ENCODE measurements at regions not wholly inside any gene's neighbourhood (a gene's known extent, or its start where the extent isn't known, plus 50 kb on each side); places are given as distances from the start of the nearest gene placed in this dataset.

DNA sequence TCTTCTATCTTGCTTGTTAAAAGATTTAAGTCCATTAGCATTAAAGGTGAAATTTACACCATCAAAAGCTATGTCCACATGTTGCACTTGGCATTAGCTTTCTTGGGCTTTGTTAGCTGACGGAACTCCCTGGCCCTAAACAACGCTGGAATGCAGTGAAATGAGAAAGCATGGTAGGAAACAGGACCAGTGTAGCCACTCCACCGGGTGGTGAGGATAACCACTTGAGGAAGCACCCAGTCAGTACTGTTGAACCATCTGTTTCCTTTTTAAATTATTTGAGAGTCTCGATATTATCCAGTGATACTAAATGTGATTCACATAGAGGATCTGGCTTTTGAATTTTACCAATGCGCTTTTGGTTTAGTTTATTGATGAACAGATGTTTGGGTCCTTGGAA is 374.9 kb upstream of the NOX3 start:
- Histone ChIP-seq H3K36me3 (no peaks in the 10 kb centered on the region), H3K27ac (no peak overlapping the region), H3K4me3 (no peak overlapping the region), H3K27me3 (no peaks in the 10 kb centered on the region), H3K4me1 (no peaks in the 10 kb centered on the region), H3K9me3 (no peaks in the 10 kb centered on the region)
- no peak for TF ChIP-seq POLR2AphosphoS5 (IDR thresholded peaks at IDR 0.05)
- TF ChIP-seq, protein P1, sequence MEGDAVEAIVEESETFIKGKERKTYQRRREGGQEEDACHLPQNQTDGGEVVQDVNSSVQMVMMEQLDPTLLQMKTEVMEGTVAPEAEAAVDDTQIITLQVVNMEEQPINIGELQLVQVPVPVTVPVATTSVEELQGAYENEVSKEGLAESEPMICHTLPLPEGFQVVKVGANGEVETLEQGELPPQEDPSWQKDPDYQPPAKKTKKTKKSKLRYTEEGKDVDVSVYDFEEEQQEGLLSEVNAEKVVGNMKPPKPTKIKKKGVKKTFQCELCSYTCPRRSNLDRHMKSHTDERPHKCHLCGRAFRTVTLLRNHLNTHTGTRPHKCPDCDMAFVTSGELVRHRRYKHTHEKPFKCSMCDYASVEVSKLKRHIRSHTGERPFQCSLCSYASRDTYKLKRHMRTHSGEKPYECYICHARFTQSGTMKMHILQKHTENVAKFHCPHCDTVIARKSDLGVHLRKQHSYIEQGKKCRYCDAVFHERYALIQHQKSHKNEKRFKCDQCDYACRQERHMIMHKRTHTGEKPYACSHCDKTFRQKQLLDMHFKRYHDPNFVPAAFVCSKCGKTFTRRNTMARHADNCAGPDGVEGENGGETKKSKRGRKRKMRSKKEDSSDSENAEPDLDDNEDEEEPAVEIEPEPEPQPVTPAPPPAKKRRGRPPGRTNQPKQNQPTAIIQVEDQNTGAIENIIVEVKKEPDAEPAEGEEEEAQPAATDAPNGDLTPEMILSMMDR (IDR thresholded peaks at IDR 0.05), result no peak
- no peak for TF ChIP-seq EP300 (IDR thresholded peaks at IDR 0.05)
- no peak for TF ChIP-seq POLR2A (IDR thresholded peaks at IDR 0.05)
- no peak for DNase-seq (ENCODE audit: low spot score in 2 of 2)
- 78% methylated on average over 5 of the region's 5 CpGs for WGBS

DNA sequence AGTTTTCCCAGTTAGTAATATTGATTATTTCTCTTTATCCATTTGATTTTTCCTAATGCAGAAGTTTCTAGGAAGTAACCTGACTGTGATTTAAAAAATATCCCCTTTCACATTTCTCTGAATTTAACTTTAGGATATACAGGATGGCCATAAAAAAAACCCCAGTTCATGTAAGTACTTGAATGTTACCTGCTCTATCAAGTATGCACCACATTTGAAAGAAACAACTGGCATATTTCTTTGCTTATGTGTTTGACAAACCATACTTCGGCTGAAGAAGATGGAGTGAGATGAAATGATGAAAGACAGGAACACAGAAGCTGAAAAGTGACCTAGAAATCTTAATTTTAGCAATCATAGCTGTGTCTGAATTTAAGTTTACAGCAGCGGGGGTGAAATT is 374.0 kb upstream of the NOX3 start:
- Histone ChIP-seq H3K9me3 (no peaks in the 10 kb centered on the region), H3K36me3 (no peaks in the 10 kb centered on the region), H3K4me3 (no peak overlapping the region), H3K4me1 (no peaks in the 10 kb centered on the region), H3K27me3 (no peaks in the 10 kb centered on the region), H3K27ac (no peak overlapping the region)
- DNase-seq (ENCODE audit: low spot score in 2 of 2), result no peak
- TF ChIP-seq POLR2AphosphoS5 (IDR thresholded peaks at IDR 0.05) (no peak), POLR2A (IDR thresholded peaks at IDR 0.05) (no peak), EP300 (IDR thresholded peaks at IDR 0.05) (no peak)
- TF ChIP-seq, protein P1 (IDR thresholded peaks at IDR 0.05), result no peak
- 68% methylated on average over 2 of the region's 2 CpGs for WGBS

DNA sequence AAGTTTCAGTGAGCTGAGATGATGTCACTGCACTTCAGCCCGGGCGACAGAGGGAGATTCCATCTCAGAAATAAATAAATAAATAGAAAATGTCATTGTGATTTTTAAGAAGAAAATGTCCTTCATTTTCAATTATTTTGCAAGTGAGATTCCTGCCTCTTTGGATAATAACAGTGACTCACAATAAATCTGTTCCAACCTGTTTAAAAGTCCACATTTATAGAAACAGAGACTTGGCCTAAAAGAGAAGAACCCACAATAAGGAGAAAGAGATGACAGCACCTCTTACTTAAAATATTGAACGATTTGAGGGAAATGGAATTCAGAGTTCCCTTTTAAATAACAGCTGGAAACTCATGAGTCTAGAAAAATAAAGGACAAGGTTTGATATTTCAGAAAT is 373.4 kb upstream of the NOX3 start:
- no peak for DNase-seq (ENCODE audit: low spot score in 2 of 2)
- no peaks in the 10 kb centered on the region for H3K27me3 ChIP-seq
- H3K9me3 ChIP-seq, result no peaks in the 10 kb centered on the region
- H3K4me1 ChIP-seq, result no peaks in the 10 kb centered on the region
- TF ChIP-seq POLR2AphosphoS5 (IDR thresholded peaks at IDR 0.05) (no peak), EP300 (IDR thresholded peaks at IDR 0.05) (no peak), POLR2A (IDR thresholded peaks at IDR 0.05) (no peak)
- TF ChIP-seq, protein P1 (IDR thresholded peaks at IDR 0.05), result no peak
- WGBS, result 55% methylated on average over 3 of the region's 3 CpGs
- no peaks in the 10 kb centered on the region for H3K36me3 ChIP-seq
- H3K27ac ChIP-seq, result no peak overlapping the region
- no peak overlapping the region for H3K4me3 ChIP-seq

DNA sequence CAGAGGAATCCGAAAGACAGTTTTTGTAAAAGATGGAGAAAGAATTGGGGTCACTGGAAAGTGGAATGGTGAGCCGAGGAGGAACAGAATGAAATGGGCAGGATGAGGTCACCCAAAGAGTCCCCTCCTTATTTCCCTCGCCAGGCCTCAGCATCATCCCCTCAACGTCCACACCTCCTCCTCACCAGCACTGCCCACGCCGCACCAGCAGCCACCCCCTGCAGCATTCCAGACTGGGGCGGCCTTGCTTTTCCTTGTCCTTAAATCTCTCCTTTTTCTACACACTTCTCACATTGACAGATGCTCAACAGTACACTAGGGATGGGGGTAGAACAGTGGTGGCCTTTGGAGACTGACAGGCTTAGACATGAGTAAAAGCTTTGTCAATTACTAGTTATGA is 363.1 kb upstream of the NOX3 start:
- Histone ChIP-seq H3K27me3 (no peaks in the 10 kb centered on the region), H3K4me3 (no peak overlapping the region), H3K27ac (no peak overlapping the region), H3K4me1 (no peaks in the 10 kb centered on the region), H3K9me3 (no peaks in the 10 kb centered on the region), H3K36me3 (no peaks in the 10 kb centered on the region)
- TF ChIP-seq POLR2AphosphoS5 (IDR thresholded peaks at IDR 0.05), result no peak
- no peak for TF ChIP-seq EP300 (IDR thresholded peaks at IDR 0.05)
- TF ChIP-seq POLR2A (IDR thresholded peaks at IDR 0.05), result no peak
- TF ChIP-seq, protein P1 (IDR thresholded peaks at IDR 0.05), result no peak
- no peak for DNase-seq (ENCODE audit: low spot score in 2 of 2)
- WGBS, result 78% methylated on average over 7 of the region's 7 CpGs

DNA sequence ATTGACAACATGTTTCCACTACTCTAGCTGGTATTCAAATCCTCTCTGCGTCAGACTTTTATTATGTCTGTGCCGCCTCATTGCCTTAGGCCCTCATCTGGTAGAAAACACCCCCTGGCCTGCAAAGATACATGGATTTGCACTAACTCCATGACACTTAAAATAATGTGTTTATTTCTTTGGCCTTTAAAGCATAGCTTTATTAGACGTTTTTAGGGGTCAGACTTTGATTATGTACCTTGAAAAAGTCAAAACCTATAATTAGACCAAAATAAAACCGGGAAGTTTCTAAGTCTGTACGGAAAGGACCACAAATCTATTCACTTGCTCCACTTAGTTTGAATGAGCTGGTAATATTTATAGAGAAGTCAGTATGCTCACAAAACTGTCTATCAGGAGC is 357.9 kb upstream of the NOX3 start:
- DNase-seq (ENCODE audit: low spot score in 2 of 2), result no peak
- Histone ChIP-seq H3K9me3 (no peaks in the 10 kb centered on the region), H3K4me3 (no peak overlapping the region), H3K4me1 (no peaks in the 10 kb centered on the region), H3K36me3 (no peaks in the 10 kb centered on the region), H3K27me3 (no peaks in the 10 kb centered on the region), H3K27ac (no peak overlapping the region)
- TF ChIP-seq EP300 (IDR thresholded peaks at IDR 0.05), result no peak
- TF ChIP-seq, protein P1 (IDR thresholded peaks at IDR 0.05), result no peak
- TF ChIP-seq POLR2AphosphoS5 (IDR thresholded peaks at IDR 0.05), result no peak
- TF ChIP-seq POLR2A (IDR thresholded peaks at IDR 0.05), result no peak
- 85% methylated on average over 5 of the region's 5 CpGs for WGBS

Measured in suprapubic skin (tissue), 4 donors.